Omental fat pad (tissue), 1 donor: ENCODE measurements at regions not wholly inside any gene's neighbourhood (a gene's known extent, or its start where the extent isn't known, plus 50 kb on each side); places are given as distances from the start of the nearest gene placed in this dataset. TPM values are rescaled to one million over a fixed set of nuclear protein-coding genes. Genes with fewer than 3 reads are reported as not detected.

Experiments used
- small RNA-seq: library from RNA; depleted of rRNA; stranded (forward); fragments of <200 nt; gene quantifications from one replicate; pipeline ENCODE3, GENCODE V24; 2016

Small RNA genes in the stretch of these regions (small RNA-seq; reads per million reads assigned to genes)
- gene RF00002, result 0.52 reads per million
- not detected for gene RF00026
